Stimulated activated CD4-positive, alpha-beta T cell treated with anti-CD3 and anti-CD28 coated beads, Interleukin-1b, Interleukin-23, amount 100 ng/mL, for 1 hour (primary cell): ENCODE measurements at regions not wholly inside any gene's neighbourhood (a gene's known extent, or its start where the extent isn't known, plus 50 kb on each side); places are given as distances from the start of the nearest gene placed in this dataset.
"Not testable (repeated sequence)": the region's sequence is repeated elsewhere in the genome, so short reads cannot be mapped to it uniquely, and the experiment has no call there.

Experiments
- DNase-seq, 2 donors: peaks; one replicate each; pipeline ENCODE4 v3.0.0-alpha.2; 2020; ENCODE audit warnings: low read depth in 2 of 2

DNA sequence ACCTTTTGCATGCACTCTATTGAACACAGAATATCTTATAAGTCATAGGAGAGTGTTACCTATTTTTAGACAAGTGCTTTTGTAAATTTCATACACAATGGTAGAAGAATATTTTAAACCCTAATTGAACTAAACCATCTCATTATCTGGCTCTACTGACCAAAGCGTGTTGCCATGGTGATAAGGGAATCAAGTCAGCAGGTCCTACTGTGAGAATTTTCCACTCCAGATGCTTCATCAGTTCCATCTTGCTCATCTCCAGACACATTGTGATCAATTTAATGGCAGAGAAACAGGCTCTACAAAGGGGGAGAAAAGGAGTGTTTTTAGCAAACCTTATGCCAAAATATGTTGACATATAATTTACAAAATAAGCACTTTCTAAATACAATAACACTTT is 621.9 kb upstream of the GHITM start:
- no peak for DNase-seq

DNA sequence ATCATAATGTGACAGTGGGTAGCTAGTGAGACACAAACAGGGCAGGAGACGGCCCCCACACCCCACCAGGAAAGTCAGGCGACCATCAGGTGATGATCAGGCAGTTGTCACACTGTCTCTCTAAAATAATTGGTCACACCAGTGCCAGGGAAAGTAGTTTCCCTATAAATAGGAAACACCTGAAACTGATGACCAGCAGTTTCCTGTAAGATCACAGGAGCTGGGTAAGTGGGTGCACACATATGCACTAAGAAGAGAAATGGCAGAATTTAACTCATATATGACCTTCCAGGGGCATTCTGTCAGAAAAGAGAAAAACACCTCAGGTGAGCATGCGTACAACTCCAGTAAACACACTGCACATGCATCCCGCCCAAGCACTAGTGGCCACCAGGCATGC is 620.5 kb upstream of the GHITM start:
- DNase-seq, result no peak

DNA sequence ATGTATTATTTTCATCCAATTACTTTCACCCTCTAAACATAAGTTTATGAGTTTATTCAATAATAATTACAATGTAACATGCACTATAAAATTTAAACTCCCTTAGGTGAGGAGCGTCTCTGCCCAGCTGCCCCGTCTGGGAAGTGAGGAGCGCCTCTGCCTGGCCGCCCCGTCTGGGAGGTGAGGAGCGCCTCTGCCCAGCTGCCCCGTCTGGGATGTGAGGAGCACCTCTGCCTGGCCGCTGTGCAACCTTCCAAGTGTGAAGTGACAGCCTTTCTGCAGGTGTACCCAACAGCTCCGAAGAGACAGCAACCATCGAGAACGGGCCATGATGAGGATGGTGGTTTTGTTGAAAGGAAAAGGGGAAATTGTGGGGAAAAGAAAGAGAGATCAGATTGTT is 618.9 kb upstream of the GHITM start:
- DNase-seq, result not testable (repeated sequence)

DNA sequence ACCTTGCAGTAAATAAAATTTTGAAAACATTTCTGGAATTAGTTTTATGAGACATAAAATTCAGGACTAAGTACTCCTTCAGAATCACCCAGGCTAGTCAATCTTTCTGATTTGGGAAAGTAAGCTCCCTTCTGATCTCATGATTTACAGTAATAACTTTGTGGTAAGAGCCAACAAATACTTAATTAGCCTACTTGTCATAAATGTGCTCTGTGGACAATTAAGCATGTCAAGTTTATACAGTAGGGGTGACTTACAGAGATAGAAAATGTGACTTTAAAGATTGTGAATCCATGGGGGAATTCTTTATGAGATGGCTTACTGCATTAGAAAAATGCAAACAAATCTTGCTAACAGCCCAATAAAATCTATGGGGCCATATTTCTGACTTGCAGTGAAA is 616.9 kb upstream of the GHITM start:
- DNase-seq, result no peak

DNA sequence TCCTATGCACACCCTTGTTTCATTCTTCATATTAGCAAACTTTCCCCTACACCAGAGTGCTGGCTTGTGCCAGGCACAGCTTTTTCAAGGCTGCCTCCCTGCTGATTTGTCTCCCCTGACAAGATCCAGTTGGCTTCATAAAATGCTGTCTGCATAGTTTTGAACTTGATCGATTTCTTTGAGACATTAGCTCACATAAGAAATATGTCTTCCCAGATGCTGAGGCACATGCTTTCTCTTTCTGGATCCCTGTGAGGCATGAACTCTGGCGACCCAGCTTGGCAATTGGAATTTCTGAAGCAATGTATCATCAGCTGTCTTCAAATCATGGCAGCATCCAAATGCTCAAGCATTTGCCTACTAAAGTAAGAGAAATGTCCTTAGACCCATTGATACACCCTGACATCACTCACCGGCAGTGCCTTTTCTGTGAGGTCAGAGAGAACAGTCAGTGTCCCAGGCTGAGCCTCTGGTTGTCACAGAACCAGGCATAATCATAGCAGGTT is 616.4 kb upstream of the GHITM start:
- no peak for DNase-seq

DNA sequence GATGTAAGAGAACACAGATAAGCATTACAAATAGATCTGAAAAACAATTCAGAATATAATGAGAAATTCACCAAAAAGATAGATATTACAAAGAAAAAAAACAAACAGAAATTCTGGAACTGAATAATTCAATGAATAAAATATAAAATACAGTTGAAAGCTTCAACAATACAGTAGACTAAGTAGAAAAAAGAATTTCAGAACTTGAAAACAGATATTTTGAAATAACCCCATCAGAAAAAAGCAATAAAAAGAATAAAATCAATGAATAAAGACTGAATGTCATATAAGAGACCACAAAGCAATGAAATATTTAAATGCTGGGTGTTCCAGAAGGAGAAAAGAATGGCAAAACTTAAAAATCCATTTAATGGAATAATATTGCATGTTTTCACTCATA is 611.4 kb upstream of the GHITM start:
- DNase-seq, result no peak

DNA sequence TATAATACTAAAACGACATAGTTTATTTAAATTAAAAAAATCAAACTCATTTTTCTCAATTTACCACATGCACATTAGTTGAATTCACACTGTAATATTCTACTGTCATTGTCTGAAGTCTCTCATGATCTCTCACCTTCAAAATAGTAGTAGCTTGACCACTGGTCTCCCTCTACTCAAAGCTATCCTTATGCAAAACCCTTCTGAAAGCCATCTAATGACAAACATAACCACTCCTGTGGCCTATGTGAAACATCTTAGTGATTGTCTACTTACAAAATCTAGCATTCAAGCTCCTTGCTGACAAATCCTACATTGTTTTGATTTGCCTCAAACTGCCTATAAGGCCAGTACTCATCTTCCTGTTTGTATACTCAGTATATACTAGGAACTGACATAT is 606.0 kb upstream of the GHITM start:
- no peak for DNase-seq

DNA sequence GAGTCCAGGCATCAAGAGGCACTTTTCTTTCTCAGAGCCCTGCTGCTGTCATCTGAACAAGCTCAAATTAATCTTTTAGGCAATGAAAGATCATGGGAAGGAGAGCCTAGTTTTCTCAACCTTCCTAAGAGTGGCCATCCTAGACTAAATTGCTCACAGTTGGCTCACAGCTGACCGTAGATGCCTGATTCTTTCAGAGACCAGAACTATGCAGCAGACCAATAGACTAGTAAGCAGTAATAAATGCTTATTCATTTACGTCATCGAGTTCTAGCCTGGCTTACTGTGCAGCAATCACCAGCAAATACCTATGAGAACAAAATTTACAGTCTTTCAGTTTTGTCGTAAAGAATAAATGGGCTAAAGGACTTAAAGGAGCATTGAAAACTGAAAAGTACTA is 602.9 kb upstream of the GHITM start:
- DNase-seq, result no peak

DNA sequence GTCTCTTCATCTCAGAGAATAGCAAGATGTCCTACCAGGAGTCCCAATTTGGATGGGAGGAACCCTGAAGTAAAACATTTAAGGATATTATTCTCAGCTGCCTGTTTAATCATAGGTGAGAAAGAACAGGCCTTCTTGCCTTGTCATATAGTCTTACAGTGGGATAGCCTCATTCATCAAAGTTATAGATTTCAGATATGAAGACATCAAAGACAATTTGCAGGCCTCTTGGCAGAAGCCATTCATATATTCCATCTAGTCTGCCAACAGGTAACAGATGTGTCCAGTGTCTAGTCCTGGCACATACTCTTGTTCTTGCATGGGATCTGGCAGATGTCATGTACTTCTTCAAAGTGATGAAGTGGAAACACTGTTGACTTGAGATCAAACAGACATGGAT is 601.3 kb upstream of the GHITM start:
- no peak for DNase-seq

DNA sequence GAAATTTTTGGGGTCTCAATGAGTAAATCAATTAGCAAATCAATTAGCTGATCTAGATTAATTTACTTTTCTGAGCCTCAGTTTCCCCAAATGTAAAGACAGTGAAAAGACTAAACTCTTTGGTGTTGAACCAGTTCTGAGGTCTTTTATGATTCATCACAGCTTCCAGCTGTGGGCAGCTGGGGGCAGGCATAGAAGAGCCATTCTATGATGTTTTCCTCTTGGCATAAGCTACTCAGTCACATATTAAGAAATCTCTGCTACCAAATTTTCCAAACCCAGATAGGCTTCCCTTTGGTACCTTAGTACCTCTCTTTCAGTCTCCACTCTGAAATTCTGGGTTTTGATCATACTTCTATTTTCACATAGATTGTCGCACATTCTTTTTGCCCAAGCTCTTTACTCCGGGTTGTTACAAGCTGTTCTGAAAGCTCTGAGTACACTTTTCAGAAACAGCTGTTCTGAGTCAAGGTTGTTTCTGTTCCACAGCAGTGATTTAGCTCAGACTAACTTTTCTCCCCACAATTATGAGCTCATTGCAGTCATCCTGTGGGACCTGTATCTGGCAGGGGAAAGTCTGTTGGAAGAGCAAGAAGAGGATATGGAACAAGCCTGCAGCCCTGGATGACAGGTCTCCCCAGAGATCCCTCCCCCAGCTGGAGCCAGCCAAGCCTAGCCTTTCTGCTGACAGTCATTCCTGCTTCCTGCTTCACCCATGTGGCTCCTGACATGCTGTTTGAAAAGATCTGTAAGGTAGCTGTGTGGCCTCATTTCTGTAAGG is 599.6 kb upstream of the GHITM start:
- no peak for DNase-seq

DNA sequence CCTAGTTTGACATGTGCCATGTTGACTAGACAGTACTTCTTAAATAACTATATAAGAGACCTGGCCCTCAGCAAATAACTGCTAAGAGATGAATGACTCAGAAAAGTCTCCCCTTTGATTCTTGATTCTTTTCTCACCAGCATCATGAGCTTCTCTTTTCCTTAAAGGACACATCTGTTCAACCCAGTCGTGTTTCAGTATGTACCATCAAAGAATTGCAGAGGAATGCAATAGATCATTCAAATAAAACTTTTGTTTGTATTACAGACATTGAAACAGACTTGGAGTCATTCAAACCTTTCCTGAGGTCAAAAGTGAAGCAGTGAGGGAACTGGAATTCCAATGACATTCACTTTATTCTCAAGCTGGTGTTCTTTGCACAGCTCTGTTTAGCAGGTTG is 598.3 kb upstream of the GHITM start:
- DNase-seq, result no peak

DNA sequence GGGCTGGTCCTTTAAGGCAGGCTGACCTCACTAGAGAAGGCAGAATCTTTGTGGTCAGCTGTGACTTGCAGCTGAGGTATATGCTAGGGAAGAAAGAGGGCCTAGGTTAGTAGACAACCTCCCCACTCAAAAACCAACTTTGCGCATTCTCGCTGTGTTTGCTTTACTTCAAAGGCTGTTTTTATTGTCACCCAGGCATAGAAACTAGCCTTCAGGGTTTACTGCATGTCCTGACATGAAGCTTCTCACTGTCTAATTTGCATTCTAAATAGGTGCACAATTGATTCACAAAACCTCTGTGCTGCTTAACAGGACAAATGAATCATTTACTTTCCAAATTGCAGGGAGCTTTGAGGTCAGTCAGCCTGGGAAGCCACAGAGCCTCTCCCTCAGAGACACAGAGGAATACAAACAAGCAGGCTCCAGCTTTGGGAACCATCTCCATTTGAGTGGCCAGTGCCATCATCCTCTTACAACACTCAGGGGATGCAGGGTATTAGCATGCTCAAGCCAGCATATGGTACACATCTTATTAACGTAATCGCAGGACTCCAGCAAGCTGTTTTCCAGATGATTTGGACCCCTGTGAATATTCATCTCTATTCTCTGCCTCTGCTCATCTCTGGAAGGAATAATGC is 596.4 kb upstream of the GHITM start:
- no peak for DNase-seq

DNA sequence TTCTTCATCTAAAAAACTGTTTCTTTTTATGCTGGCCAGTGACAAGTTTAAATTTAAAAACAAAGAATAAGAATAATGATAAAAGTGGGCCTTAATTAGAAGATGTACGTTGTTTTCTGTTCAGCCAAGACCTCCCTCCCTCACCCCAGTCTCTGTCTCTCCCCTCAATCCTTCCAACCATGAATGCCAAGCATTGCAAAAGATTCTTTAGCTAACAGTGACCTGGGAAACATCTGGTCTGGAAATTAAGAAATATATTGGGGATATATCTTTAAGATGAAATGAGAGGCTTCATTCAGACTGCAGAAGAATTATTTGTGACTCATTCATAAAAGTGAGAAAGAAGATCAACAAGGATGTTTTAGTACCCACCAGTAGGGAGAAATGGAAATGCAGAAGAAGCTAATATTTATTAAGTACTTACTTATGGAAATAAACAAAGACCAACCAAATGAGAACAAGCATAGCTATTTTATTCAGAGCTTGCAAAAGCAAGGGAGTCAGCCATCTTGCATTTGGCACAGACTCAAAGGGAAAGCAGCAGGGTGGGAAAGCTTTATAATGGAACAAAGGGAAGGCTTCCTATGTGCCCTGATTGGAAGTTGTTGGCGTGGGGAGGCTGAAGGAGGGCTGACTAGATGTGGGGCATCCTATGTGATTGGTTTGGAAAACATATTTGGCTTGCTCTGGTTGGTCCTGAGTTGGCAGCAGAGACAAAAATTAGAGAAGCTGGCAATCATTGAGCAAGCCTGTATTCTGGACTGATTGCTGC is 595.4 kb upstream of the GHITM start:
- no peak for DNase-seq

DNA sequence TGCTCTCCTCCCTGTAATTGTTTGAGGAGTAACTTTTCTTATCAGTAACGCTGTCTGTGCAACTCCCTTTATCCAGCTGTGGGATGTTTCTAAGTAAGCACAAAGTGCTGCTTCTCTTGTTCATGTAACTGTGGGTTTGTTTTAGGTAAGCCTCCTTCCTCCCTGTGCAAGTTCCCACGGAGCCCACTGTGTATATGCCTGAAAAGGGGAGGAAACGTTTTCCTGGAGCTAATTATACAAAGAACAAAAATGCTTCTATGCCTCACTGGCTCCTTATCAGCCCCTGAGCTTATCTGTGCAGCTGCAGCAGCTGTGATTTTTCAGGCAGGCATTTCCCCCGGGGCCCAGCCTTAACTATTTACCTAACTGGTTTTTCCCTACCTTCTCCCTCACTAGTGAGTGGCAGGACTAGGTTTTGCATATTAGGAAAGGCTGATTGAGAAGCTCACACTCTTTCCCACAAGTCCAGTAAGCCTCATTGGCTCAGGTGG is 593.4 kb upstream of the GHITM start:
- DNase-seq, result no peak

DNA sequence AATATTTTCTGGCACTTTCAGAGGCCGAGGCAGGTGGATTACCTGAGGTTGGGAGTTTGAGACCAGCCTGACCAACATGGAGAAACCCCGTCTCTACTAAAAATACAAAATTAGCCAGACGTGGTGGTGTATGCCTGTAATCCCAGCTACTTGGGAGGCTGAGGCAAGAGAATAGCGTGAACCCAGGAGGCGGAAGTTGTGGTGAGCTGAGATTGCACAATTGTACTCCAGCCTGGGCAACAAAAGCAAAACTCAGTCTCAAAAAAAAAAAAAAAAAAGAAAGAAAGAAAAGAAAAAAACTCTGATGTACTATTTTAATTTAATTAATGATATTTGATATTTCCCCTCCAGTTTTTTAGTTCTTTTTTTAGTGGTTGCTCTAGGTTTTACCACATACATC is 588.1 kb upstream of the GHITM start:
- DNase-seq, result not testable (repeated sequence)

DNA sequence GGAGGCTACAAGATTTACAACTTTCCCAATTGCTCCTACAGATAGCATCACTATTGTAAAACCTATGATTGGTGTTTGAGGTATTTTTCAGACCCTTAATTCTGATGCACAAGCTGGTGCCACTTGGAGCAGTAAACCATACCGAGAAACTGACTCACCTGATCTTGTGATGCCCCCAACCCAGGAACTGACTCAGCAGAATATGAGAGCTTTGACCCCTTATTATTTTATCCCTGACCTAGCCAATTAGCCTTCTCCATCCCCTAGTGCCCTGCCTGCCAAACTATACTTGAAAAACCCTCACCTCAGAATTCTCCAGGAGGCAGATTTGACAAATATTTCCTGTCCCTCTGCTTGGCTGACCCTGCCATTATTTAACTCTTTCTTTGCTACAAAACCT is 585.9 kb upstream of the GHITM start:
- no peak for DNase-seq

DNA sequence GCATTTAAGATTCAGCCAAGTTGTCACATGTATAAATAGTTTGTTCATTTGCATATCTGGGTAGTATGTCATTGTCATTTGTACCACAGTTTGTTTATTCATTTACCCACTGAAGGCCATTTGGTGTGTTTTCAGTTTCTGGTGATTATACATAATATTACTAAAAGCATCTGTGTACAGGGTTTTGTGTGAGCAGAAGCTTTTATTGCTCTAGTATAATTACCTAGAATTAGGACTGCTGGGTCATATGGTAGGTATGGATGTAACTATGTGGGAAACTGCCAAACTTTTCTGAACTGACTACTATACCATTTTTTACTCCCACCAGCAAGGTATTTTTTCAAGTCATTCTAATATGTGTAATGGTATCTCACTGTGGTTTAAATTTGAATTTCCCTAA is 584.0 kb upstream of the GHITM start:
- DNase-seq, result no peak

DNA sequence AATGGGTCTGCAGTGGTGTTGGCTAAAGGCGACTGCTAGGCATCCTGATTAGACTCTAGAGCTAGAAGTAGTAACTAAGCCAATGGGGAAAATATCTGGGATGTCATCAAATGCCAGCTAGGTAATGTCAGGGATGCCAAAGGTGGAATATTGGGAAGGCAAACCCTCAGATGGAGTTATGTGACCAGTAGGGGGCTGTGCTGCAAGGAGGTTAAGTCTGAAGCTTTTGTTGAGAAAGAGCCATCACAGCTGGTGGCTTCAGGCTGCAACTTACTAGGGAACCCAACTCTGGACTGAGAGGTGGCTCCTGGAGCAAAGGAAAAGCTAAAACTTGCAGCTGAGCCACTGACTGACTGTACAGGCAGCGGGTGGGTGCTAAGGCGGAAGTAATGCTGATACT is 576.9 kb upstream of the GHITM start:
- DNase-seq, result no peak

DNA sequence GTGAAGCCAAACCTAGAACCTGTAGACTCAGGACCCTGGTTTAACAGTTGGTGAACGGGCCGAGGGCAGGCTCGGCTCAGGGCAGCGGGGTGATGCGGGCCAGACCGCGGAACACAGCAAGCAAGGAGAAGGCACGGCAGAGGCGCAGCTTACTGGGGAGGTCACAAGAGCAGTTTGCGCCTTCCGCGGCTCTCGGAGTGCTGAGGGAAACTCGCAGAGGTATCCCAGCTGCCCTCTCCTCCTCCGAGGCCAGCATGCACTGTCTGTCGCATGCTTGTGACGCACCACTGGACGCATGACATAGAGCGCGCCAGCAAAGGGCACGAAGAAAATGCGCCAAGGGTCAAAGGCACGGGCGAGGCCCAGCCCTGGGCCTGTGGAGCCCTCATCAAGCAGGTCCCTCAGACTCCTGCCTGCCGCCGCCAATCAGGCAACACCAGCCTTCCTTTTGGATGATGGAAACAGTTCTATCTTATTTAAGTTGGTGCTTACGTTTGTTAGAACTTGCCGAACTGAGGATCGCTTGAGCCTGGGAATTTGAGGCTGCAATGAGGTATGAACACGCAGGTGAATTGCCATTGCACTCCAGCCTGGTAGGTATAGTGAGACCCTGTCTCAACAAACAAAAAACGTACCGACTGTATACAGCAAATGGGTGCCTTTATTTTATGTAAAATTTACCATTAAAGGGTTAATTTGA is 574.3 kb upstream of the GHITM start:
- DNase-seq, result no peak

DNA sequence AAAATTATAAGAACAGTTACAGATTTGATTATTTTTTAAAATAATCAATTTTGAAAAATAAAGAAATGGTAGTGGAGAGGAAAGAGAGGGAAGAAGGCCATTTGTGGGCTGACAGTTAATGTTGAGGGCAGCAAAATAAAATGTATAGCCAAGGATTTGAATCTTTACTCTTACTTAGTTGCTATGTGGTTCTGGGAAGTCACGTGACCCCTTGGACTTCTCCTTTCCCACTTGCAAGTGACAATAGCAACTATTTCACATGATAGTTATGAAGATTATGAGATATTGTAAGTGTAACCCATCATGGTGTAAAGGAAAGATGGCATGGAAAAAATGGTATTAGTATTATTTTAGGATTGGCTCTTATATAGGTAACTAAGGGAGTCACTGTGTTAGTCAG is 567.3 kb upstream of the GHITM start:
- no peak for DNase-seq

DNA sequence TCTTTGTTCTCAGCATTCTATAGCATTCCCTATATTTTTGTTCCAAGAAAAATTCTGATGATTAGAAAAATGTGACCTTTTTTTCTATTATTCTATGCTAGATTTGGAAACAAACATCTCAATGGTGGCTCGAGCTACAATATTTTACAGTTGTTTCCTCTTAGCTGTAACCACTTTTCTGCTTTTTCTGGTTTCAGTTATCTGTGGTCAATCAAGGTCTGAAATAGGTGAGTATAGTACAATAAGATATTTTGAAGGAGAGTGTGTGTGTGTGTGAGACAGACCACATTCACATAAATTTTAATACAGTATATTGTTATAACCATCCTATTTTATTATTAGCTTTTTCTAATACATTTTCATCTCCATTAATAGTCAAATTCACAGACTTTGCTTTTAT is 564.5 kb upstream of the GHITM start:
- no peak for DNase-seq

DNA sequence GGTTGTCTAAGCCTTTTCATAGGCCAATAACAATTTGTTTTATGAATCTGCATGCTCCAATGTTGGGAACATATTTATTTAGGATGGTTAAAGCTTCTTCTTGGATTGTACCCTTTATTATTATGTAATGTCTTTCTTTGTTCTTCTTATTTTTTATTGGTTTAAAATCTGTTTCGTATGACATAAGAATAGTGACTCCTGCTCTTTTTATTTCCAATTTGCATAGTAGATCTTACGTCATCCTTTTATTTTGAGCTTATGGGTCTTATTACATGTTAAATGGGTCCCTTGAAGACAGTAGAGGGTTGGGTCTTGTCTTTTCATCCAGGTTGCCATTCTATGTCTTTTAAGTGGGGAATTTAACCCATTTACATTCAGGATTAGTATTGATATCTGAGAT is 561.9 kb upstream of the GHITM start:
- DNase-seq, result no peak
